BJ (cell line): ENCODE measurements at regions not wholly inside any gene's neighbourhood (a gene's known extent, or its start where the extent isn't known, plus 50 kb on each side); places are given as distances from the start of the nearest gene placed in this dataset.

Experiments
- CTCF ChIA-PET: fragments of 350-600 bp; formaldehyde crosslinking; extraction: SDS; loops from one replicate; lab custom pipeline; 2021; ENCODE audit warnings: antibody characterized with exemption, inconsistent platforms; lab: Yijun Ruan, JAX
- POLR2A ChIA-PET: fragments of 300-600 bp; sonication (Branson Sonifier 250); formaldehyde crosslinking; extraction: SDS; loops from one replicate; lab custom pipeline; 2021; ENCODE audit warnings: antibody characterized with exemption; lab: Charles Lee
- DNase-seq: peaks from one replicate; pipeline ENCODE4 v3.0.0-alpha.2; 2011; ENCODE audit warnings: low read depth
- H3K27me3 ChIP-seq: 2 replicates; pipeline ENCODE4 v1.6.0; 2011; ENCODE audit warnings: low read length; ENCODE audit not compliant: control insufficient read depth, insufficient read depth
- H3K36me3 ChIP-seq: 2 replicates; pipeline ENCODE4 v1.5.1; 2011; ENCODE audit warnings: low read length; ENCODE audit not compliant: control insufficient read depth, insufficient read depth
- H3K4me3 ChIP-seq: 2 replicates; pipeline ENCODE4 v1.5.1; 2011; ENCODE audit warnings: low read depth, mild to moderate bottlenecking, control low read depth, low read length
- TF ChIP-seq, protein P1 (sequence below): IDR thresholded peaks from 2 replicates; pipeline ENCODE4 v1.5.1; 2011; ENCODE audit warnings: low read depth, mild to moderate bottlenecking, control low read depth, inconsistent platforms, low read length, moderate library complexity; ENCODE audit not compliant: insufficient read depth

GRCh38 chr5:84623019-84623418 is 238.3 kb upstream of the EDIL3 start:
- no peak for DNase-seq
- Histone ChIP-seq H3K4me3 (no peak overlapping the region), H3K27me3 (no peaks in the 10 kb centered on the region), H3K36me3 (no peaks in the 10 kb centered on the region)
- ChIA-PET POLR2A (no interaction called here), CTCF (no interaction called here)
- TF ChIP-seq, protein P1, sequence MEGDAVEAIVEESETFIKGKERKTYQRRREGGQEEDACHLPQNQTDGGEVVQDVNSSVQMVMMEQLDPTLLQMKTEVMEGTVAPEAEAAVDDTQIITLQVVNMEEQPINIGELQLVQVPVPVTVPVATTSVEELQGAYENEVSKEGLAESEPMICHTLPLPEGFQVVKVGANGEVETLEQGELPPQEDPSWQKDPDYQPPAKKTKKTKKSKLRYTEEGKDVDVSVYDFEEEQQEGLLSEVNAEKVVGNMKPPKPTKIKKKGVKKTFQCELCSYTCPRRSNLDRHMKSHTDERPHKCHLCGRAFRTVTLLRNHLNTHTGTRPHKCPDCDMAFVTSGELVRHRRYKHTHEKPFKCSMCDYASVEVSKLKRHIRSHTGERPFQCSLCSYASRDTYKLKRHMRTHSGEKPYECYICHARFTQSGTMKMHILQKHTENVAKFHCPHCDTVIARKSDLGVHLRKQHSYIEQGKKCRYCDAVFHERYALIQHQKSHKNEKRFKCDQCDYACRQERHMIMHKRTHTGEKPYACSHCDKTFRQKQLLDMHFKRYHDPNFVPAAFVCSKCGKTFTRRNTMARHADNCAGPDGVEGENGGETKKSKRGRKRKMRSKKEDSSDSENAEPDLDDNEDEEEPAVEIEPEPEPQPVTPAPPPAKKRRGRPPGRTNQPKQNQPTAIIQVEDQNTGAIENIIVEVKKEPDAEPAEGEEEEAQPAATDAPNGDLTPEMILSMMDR: no peak

- ChIA-PET POLR2A (no interaction called here), CTCF (no interaction called here)
- H3K4me3 ChIP-seq: no peak overlapping the region
- no peak for DNase-seq
- H3K27me3 ChIP-seq: no peaks in the 10 kb centered on the region
- TF ChIP-seq, protein P1: no peak
- H3K36me3 ChIP-seq: no peaks in the 10 kb centered on the region
Observed at GRCh38 chr5:84622461-84622860, 237.8 kb upstream of the EDIL3 start.

DNA sequence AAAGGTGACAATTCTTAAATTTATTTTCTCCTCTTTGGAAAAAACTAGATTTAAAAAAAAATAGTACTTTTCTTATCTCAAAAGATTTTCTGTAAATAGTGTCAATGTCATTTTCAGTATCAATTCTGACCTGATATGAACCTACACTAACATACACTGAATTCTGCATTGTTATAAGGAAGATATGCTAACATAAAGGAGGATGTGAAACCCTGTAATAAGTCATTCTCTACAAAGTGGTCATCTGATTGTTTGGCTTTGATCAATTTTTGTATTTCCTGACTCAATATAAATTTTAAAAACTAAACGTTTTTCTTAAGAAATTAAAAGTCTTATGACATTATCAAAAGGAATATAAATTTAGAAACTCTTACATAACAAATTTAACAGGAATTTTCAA is 233.6 kb upstream of the EDIL3 start:
- ChIA-PET POLR2A (no interaction called here), CTCF (no interaction called here)
- Histone ChIP-seq H3K4me3 (no peak overlapping the region), H3K27me3 (no peaks in the 10 kb centered on the region), H3K36me3 (no peaks in the 10 kb centered on the region)
- TF ChIP-seq, protein P1: no peak
- no peak for DNase-seq

DNA sequence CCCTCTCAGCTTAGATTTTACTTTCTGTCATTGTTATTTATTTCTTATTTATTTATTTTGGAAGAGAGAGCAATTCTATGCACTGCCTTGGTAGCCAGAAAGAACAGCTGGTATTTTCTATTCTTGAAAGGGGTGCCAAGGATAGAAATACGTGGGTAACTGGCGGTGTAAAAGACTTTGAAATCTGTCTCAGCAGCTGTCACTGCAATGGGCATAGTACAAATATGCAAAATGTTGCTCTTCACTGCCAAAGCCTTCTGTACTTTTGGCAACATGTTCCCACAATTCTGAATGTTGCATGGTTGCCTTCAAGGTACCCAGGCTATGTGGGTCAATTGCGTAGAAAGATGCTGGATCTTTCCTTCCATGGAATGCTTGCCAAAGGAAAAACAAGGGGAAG is 230.2 kb upstream of the EDIL3 start:
- ChIA-PET POLR2A (no interaction called here), CTCF (no interaction called here)
- H3K27me3 ChIP-seq: no peaks in the 10 kb centered on the region
- no peaks in the 10 kb centered on the region for H3K36me3 ChIP-seq
- TF ChIP-seq, protein P1: no peak
- no peak overlapping the region for H3K4me3 ChIP-seq
- no peak for DNase-seq

DNA sequence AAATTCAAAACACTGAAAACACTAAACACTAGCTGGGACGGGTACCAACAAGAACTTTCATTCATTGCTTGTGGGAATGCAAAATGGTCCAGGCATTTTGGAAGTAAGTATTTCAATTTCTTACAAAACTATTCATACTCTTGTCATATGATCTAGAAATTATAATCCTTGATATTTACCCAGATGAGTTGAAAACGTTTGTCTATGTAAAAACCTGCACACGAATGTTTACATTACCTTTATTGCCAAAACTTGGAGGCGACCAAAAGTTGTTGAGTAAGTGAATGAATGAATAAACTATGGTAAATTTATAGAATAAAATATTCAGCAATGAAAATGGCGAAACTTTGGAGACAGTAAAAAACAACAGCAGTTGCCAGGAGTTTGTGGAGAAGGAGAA is 222.1 kb upstream of the EDIL3 start:
- TF ChIP-seq, protein P1: no peak
- ChIA-PET POLR2A (no interaction called here), CTCF (no interaction called here)
- Histone ChIP-seq H3K36me3 (no peaks in the 10 kb centered on the region), H3K4me3 (no peak overlapping the region), H3K27me3 (no peaks in the 10 kb centered on the region)
- DNase-seq: no peak
